CD4-positive, alpha-beta T cell treated with Interleukin-17A for 1 hour (primary cell): ENCODE measurements at regions not wholly inside any gene's neighbourhood (a gene's known extent, or its start where the extent isn't known, plus 50 kb on each side); places are given as distances from the start of the nearest gene placed in this dataset.
"Not testable (repeated sequence)": the region's sequence is repeated elsewhere in the genome, so short reads cannot be mapped to it uniquely, and the experiment has no call there.

Source experiments
- DNase-seq: peaks from one replicate; pipeline ENCODE4 v3.0.0-alpha.2; 2020

- no peak for DNase-seq
These were observed 613.7 kb downstream of the SLC16A7 start for GRCh38 chr12:60209521-60209920.

GRCh38 chr12:60209933-60210332, 614.1 kb downstream of the SLC16A7 start:
- DNase-seq: no peak

GRCh38 chr12:60210756-60211155, 614.9 kb downstream of the SLC16A7 start:
- DNase-seq: no peak

GRCh38 chr12:60211244-60211643, 615.4 kb downstream of the SLC16A7 start:
- DNase-seq: no peak

GRCh38 chr12:60212159-60213000, 616.6 kb downstream of the SLC16A7 start:
- no peak for DNase-seq

DNA sequence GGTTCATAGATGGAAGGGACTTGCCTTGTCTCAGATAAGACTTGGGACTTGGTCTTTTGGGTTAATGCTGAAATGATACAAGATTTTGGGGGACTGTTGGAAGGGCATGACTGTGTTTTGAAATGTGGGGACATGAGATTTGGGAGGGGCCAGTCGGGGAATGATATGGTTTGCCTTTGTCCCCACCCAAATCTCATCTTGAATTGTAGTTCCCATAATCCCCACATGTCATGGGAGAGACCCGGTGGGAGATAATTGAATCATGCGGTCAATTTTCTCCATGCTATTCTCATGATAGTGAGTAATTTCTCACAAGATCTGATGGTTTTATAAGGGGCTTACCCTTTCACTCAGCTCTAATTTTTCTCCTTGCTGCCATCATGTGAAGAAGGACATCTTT, 617.4 kb downstream of the SLC16A7 start:
- DNase-seq: not testable (repeated sequence)

- no peak for DNase-seq
These were observed 620.4 kb downstream of the SLC16A7 start for GRCh38 chr12:60216226-60216625.

GRCh38 chr12:60223242-60223641, 627.4 kb downstream of the SLC16A7 start:
- no peak for DNase-seq

DNA sequence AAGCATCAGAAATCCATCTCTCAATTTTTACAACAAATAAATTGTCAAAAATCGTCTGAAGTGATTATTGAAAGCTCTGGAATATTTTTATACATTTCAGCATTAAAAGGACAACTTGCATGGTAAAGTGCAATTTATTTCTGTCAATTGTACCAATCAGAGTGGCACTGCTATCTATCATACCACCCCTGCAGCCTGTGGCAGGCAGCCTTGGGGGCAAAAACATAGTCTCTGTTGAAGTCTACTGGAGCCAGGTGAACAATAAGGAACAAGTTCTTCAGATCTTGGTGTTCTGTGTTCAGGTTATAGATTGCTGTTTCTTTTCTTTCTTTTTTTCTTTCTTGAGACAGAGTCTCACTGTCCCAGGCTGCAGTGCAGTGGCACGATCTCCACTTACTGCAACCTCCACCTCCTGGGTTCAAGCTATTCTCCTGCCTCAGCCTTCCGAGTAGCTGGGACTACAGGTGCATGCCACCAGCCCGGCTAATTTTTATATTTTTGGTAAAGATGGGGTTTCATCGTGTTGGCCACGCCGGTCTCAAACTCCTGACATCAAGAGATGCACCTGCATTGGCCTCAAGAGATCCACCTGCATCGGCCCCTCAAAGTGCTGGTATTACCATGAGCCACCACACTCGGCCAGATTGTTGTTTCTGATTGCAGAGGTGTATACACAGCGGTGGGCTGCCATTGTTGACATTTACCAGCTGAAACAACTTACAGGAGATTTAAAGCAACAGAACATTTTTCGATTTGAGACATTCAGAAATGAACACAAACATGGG, 629.6 kb downstream of the SLC16A7 start:
- no peak for DNase-seq

DNA sequence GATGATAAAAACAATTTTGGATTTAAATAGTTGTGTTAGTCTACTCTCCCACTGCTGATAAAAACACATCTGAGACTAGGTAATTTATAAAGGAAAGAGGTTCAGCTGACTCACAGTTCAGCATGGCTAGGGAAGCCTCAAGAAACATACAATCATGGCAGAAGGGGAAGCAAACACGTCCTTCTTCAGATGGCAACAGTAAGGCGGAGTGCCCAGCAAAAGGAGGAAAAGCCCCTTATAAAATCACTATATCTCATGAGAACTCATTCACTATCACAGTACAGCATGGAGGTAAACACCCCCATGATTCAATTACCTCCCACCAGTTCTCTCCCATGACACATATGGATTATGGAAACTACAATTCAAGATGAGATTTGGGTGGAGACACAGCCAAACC, 632.1 kb downstream of the SLC16A7 start:
- DNase-seq: no peak

- no peak for DNase-seq
These were observed 634.2 kb downstream of the SLC16A7 start for GRCh38 chr12:60230056-60230455.

DNA sequence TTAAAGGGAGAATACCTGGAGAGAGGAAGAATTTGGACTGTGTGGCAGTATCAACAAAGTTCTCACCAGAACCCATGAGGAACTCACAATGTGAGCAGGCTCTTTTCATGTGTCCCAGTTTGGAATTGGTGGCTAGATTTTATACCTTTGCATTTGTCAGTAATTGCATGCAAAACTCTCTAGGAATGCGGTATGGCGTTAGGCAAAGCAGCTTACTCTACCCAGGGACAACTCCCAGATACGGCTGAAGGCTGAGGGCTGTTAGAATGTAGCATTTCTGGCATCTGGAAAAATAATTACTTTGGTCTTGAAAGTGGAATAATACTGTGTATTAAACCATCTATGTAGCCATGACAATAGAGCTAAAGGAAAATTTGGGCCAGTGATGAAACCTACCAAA, 635.5 kb downstream of the SLC16A7 start:
- no peak for DNase-seq

DNA sequence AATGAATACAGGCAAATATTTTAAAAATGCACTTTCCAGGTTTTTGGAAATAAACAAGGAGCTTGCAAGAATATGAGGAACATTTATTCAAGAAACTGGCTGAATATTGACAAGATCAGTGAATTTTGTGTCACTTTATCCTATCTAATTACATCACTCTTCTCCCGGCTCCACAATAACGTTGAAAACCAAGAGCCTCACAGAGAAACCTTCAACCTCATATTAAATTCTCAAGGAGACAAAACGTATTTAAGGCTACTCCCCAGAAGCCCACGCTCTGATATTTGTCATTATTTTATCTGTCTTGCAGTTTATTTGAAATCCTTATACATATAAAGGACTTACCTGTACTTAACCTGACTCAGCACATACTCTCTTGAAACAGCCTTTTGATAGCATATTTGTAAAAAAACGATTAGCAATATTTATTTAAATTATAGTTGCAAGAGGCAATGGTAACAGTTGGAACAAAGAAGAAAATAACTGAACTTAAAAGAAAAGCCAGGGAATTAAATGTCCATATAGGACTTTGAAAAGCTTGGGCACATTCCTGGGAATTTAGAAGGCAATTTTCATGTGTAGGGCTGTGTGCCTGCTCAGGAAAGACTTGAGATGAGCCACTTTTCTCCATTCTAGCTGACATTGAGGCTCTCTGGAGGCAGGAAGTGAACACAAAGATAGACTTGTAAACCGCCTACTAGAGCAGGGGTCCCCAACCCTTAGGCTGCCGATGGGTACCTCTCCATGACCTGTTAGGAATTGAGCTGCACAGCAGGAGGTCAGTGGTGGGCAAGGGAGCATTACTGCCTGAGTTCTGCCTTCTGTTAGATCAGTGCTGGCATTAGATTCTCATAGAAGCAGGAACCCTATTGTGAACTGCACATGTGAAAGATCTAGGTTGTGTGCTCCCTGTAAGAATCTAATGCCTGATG, 636.4 kb downstream of the SLC16A7 start:
- no peak for DNase-seq

DNA sequence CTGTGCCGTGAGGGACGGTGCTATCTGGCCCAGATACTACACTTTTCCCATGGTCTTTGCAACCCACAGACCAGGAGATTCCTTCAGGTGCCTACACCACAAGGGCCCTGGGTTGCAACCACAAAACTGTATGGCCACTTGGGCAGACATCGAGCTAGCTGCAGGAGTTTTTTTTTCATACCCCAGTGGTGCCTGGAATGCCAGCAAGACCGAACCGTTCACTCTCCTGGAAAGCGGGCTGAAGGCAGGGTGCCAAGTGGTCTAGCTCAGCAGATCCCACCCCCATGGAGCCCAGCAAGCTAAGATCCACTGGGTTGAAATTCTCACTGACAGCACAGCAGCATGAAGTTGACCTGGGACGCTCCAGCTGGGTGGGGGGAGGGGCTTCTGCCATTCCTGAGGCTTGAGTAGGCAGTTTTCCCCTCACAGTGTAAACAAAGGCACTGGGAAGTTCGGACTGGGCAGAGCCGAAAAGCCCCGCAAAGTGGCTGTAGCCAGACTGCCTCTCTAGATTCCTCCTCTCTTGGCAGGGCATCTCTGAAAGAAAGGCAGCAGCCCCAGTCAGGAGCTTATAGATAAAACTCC, 638.9 kb downstream of the SLC16A7 start:
- not testable (repeated sequence) for DNase-seq

DNA sequence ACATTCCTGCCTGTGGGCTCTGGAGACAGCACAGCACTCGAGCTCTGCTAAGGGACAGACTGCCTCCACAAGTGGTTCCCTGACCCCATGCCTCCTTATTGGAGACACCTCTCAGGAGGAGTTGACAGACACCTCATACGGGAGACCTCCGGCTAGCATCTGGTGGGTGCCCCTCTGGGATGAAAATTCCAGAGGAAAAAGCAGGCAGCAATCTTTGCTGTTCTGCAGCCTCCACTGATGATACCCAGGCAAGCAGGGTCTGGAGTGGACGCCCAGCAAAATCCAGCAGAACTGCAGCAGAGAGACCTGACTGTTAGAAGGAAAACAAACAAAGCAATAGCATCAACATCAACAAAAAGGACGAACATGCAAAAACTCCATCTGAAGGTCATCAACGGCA, 639.4 kb downstream of the SLC16A7 start:
- DNase-seq: no peak

GRCh38 chr12:60236416-60236815, 640.6 kb downstream of the SLC16A7 start:
- DNase-seq: not testable (repeated sequence)

DNA sequence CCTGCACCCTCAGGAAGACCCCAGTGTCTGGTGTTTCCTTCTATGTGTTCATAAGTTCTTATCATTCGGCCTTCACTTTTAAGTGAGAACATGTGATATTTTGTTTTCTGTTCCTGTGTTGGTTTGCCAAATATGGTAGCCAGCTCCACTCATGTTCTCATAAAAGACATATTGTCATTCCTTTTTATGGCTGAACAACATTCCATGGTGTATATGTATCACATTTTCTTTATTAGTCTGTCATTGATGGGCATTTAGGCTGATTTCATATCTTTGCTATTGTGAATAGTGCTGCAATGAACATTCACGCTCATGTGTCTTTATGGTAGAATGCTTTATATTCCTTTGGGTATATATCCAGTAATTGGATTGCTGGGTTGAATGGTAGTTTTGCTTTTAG, 645.1 kb downstream of the SLC16A7 start:
- no peak for DNase-seq

GRCh38 chr12:60251091-60251490, 655.3 kb downstream of the SLC16A7 start:
- DNase-seq: no peak

DNA sequence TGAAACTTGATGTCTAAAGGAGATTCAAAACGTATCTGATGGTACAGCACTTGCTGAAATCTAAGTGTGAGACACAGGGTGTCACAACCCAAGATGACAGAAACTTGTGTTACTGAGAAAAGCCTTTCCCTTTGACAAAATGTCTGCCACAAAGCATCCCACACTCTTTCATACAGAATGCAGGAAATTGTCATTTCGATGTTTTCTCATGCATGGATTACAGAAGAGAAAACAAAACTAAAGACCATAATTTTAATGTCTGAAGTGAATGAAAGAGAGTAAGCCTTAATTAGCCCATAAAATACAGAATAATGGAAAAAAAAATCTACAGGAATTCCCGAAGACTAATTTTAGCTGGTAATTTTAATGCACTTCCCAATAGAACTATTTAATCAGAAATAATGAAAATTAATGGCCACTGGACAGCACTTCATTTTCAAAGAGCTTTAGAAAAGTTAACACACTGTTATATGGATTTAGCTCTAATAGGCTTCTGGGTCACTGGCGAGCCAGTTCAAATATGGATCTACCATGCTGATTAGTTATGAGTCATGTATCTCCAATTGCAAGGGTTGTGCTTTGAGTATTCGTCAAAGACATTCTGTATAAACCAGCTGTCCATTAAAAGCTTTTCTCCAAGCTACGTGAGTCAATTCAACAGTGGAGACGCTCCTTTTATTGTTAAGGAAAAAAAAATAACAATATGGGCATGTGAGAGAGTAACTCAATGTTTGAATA, 656.7 kb downstream of the SLC16A7 start:
- no peak for DNase-seq

GRCh38 chr12:60255044-60255443, 659.2 kb downstream of the SLC16A7 start:
- DNase-seq: no peak

DNA sequence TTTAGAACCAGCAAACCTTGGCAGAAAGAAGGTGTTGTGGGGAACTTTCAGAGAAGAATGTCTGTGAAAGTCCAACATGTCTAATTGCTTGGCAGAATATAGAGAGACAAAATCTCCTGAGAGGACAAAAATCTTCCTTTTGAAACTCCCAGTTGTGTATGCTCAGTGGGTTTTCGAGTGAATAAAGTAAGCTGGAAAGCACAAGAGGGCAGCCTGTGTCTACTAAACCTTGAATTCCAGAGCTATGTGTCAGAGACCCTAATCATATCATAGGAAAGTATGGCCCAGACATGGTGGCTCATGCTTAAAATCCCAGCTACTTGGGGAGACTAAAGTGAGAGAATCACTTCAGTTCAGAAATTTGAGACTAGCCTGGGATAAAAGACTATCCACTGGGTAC, 661.2 kb downstream of the SLC16A7 start:
- DNase-seq: no peak

GRCh38 chr12:60259225-60259624, 663.4 kb downstream of the SLC16A7 start:
- DNase-seq: no peak
